RWPE1 (cell line): ENCODE measurements at regions not wholly inside any gene's neighbourhood (a gene's known extent, or its start where the extent isn't known, plus 50 kb on each side); places are given as distances from the start of the nearest gene placed in this dataset.

ENCODE experiments used
- CTCF ChIA-PET: fragments of 350-600 bp; sonication (Branson Sonifier 250); formaldehyde crosslinking; extraction: SDS; loops from one replicate; lab custom pipeline; 2021; lab: Yijun Ruan, JAX
- POLR2A ChIA-PET: fragments of 400-600 bp; formaldehyde crosslinking; extraction: SDS; loops from one replicate; lab custom pipeline; 2020; ENCODE audit warnings: antibody characterized with exemption; ENCODE audit not compliant: low non-redundant PET; lab: Yijun Ruan, JAX
- DNase-seq: peaks from one replicate; pipeline ENCODE4 v3.0.0; 2012; ENCODE audit warnings: low spot score
- H3K27ac ChIP-seq: fragments of 450-650 bp; 2 replicates; pipeline ENCODE4 v1.5.1; 2017
- CTCF ChIP-seq: fragments of 450-650 bp; conservative IDR thresholded peaks from 2 replicates; pipeline ENCODE4 v1.5.1; 2017; ENCODE audit warnings: low read depth, mild to moderate bottlenecking

GRCh38 chr18:44286049-44286448 is 394.6 kb upstream of the SETBP1 start:
- ChIA-PET CTCF (no interaction called here), POLR2A (no interaction called here)
- no peak overlapping the region for H3K27ac ChIP-seq
- TF ChIP-seq CTCF: no peak
- DNase-seq: no peak

- H3K27ac ChIP-seq: no peak overlapping the region
- CTCF ChIA-PET: interaction anchor here (0.7 kb wide), 1 partner anchor 222 kb away, joined by 3 read pairs; no protein-coding TSS in a partner anchor
- POLR2A ChIA-PET: no interaction called here
- no peak for DNase-seq
- TF ChIP-seq CTCF: no peak
Observed at GRCh38 chr18:44290366-44290977, 390.2 kb upstream of the SETBP1 start.

- no peak for TF ChIP-seq CTCF
- H3K27ac ChIP-seq: no peak overlapping the region
- ChIA-PET POLR2A (no interaction called here), CTCF (no interaction called here)
- DNase-seq: no peak
Observed at GRCh38 chr18:44298566-44298965, 382.1 kb upstream of the SETBP1 start.

GRCh38 chr18:44309185-44309584 is 371.5 kb upstream of the SETBP1 start:
- ChIA-PET POLR2A (no interaction called here), CTCF (no interaction called here)
- H3K27ac ChIP-seq: no peak overlapping the region
- no peak for DNase-seq
- no peak for TF ChIP-seq CTCF

- no peak for DNase-seq
- ChIA-PET POLR2A (no interaction called here), CTCF (no interaction called here)
- no peak for TF ChIP-seq CTCF
- H3K27ac ChIP-seq: no peak overlapping the region
Observed at GRCh38 chr18:44320619-44321460, 359.8 kb upstream of the SETBP1 start.

GRCh38 chr18:44321868-44322590 is 358.7 kb upstream of the SETBP1 start:
- DNase-seq: no peak
- TF ChIP-seq CTCF: no peak
- ChIA-PET CTCF (interaction anchor here (0.6 kb wide), 1 partner anchor 814 kb away, joined by 3 read pairs; no protein-coding TSS in a partner anchor), POLR2A (no interaction called here)
- H3K27ac ChIP-seq: no peak overlapping the region
